Epithelial cell of esophagus (primary cell): ENCODE measurements at regions not wholly inside any gene's neighbourhood (a gene's known extent, or its start where the extent isn't known, plus 50 kb on each side); places are given as distances from the start of the nearest gene placed in this dataset.

Source experiments
- DNase-seq: peaks from one replicate; pipeline ENCODE4 v3.0.0; 2010; ENCODE audit warnings: low read depth
- H3K4me3 ChIP-seq: 2 replicates; pipeline ENCODE4 v1.5.1; 2011; ENCODE audit warnings: mild to moderate bottlenecking, low read length, control low read depth
- TF ChIP-seq, protein P1 (sequence below): IDR thresholded peaks from 2 replicates; pipeline ENCODE4 v1.5.1; 2011; ENCODE audit warnings: low read depth, mild to moderate bottlenecking, low read length, control low read depth, inconsistent platforms; ENCODE audit not compliant: insufficient read depth; ENCODE audit errors: missing control alignments

DNA sequence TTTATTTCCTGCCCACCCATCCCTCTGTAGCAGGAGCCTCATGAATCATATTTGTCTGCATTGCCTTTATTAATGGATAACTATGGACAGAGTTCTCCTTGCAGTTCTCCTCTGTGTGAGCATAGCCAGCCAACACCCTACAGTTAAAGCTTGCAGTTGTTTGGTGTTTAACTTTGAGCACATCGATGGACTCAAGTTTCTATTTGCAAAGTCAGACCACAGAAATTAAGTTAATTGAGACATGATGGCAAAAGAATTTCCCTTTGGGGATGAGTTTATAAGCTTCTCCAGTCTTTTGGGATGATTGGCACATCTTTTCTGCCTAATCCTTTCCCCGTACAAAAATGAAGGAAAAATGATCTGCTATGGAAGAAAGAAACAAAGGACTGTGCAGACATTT lies 398.9 kb upstream of the THBS1 start:
- no peak for DNase-seq
- TF ChIP-seq, protein P1, sequence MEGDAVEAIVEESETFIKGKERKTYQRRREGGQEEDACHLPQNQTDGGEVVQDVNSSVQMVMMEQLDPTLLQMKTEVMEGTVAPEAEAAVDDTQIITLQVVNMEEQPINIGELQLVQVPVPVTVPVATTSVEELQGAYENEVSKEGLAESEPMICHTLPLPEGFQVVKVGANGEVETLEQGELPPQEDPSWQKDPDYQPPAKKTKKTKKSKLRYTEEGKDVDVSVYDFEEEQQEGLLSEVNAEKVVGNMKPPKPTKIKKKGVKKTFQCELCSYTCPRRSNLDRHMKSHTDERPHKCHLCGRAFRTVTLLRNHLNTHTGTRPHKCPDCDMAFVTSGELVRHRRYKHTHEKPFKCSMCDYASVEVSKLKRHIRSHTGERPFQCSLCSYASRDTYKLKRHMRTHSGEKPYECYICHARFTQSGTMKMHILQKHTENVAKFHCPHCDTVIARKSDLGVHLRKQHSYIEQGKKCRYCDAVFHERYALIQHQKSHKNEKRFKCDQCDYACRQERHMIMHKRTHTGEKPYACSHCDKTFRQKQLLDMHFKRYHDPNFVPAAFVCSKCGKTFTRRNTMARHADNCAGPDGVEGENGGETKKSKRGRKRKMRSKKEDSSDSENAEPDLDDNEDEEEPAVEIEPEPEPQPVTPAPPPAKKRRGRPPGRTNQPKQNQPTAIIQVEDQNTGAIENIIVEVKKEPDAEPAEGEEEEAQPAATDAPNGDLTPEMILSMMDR, result no peak
- H3K4me3 ChIP-seq, result no peak overlapping the region

DNA sequence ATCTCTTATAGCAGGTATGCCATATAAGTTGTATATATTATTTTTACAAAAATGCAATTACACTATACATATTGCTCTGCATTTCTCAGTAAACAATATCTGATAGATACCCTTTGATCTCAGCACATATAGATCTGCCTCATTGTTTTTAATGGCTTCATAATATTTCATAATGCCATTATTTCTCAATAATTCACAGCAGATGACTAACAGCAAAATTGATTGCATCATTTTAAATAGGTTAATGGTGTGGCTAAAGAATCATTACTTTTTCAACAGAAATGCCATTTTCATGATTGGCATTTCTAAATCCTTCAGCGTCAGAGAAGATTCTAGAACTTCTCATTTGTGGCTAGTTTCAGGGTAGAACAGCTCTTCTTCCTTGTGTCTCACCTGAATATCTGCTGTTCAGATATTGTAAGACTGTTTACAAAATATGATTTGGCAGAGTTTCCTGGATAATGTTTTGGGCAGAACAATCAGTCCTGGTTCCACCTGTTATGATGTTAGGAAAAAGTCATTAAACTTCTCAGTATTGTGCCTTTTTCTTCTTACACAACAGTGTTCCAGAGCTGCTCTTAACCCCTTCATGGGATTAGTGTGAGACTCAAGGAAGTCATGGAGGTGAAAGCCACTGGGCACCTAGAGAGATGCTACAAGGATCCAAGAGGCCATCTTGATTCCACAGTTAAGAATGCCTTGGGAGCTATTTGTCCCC lies 397.6 kb upstream of the THBS1 start:
- peak; percentile 70 for DNase-seq
- H3K4me3 ChIP-seq, result no peak overlapping the region
- TF ChIP-seq, protein P1, result no peak

DNA sequence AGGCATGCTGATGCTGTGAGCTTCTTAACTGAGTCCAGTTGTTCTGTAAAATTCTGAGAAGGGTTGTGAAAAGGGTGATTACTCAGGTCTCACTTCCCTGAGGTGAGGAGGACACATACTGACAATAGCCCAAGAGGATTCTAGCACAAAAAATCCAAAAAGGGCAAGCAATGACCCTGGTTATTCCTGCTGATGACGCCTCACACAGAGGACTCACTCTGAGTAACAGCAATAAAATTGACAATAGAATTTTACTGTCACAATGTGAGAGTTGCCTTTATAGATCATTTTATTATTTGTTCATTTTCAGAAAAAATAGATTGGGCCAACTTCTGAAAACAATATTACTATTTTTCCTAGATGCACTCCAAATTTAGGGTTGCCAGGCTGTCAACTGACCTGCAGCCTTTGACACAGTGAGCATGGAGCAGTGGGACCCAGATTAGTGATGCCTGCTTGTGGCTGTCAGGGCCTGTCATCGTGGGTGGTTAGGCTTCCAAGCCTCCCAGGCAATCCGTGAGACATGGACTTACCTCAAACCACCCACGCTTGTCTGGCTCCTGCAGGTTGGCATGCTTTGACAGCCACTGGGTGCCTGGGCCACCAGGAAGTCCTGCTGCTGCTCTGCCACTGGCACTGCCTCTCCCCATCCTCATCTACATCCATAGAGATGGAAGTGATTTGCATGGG lies 396.0 kb upstream of the THBS1 start:
- TF ChIP-seq, protein P1, result no peak
- DNase-seq, result peak; percentile 82
- H3K4me3 ChIP-seq, result no peak overlapping the region

DNA sequence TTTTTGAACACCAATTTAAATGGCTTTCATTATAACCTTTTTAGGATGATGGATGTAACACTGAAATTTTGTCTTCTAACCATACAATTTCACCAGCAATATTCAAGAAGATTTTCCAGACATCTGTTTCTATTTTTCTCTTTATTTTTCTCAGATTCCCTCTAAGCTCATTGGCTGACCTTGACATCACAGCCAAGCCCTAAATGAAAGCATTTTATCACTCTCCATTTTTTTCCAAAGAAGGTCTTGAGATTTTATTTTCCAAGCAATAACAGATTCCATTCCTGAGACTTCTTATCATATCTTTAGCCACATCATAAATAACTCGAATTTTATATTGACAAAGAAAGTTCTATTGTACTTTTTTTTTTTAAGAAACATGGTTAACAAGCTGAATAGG lies 392.6 kb upstream of the THBS1 start:
- DNase-seq, result no peak
- TF ChIP-seq, protein P1, result no peak
- H3K4me3 ChIP-seq, result no peak overlapping the region

DNA sequence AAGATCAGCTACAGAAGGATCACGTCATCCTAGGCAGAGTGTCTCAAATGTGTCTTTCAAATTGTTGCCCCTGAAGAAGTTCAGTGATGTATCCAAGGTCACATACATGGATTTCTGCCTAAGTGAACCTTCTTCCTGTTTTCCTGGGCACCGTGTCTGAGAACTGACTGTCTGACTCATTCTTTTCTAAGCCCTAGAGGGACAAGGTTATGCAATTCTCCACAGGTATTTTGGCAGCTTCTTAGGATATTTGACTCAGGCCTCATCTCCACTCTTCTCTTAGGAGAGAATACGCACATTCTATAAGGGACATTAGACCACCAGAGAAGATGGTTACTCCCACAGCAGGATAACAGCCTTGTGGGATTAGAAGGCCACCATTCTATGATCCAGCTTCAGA lies 391.9 kb upstream of the THBS1 start:
- no peak overlapping the region for H3K4me3 ChIP-seq
- TF ChIP-seq, protein P1, result no peak
- DNase-seq, result peak; percentile 97

DNA sequence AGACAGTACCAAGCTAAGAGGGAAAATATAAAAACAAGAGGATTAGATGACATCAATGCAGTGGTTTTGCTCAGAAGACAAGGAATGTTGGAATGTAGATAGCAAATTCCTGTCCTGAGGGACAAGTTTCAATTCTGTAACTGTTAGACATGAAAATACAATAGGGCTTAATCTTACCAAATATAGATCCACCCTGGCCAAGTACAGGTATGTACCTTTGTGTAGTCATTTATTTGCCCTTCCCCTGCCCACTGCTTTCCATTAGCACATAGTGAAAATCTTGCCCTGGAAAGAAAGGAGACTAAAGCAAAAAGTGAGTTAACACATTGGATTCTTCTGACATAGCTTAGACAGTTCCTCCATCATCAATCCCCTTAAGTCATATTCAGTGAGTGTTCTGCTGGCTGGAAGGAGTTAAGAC lies 389.0 kb upstream of the THBS1 start:
- H3K4me3 ChIP-seq, result no peak overlapping the region
- TF ChIP-seq, protein P1, result no peak
- peak; percentile 90 for DNase-seq
